ENCODE measurements at regions not wholly inside any gene's neighbourhood (a gene's known extent, or its start where the extent isn't known, plus 50 kb on each side); places are given as distances from the start of the nearest gene placed in this dataset.
"Not testable (repeated sequence)": the region's sequence is repeated elsewhere in the genome, so short reads cannot be mapped to it uniquely, and the experiment has no call there.

DNA sequence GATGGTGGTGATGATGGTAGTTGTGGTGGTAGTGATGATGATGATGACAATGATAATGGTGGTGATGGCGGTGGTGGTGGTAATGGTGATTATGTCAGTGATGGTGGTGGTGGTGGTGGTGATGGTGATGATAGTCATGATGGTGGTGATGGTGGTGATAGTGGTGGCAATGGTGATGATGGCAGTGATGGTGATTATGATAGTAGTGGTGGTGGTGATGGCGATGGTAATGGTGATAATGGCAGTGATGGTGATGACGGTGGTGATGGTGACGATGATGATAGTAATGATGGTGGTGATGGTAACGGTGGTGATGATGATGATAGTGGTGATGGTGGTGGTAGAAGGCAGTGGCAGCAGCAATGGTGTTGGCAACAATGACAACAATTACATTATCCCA, 55.3 kb downstream of the RBFOX3 start:
- no peak overlapping the region for H2BK15ac ChIP-seq (ENCODE audit: low read depth, low read length)
- peaks cover 5 to 14% of the 10 kb centered on the region in 2 experiments; a peak in 4 of 5 replicates for H3K9me3 Mint-ChIP-seq
- peaks cover 5 to 6% of the 10 kb centered on the region in 2 experiments for H3K4me1 Mint-ChIP-seq
- no peak overlapping the region for H3K4ac ChIP-seq (ENCODE audit: low read depth, low read length)
- peak overlapping the region; percentile 5 for H4K5ac ChIP-seq (ENCODE audit: insufficient read length, low read depth, low read length)
- no peak overlapping the region for H4K91ac ChIP-seq (ENCODE audit: insufficient read length, low read depth, low read length)
- no peak overlapping the region for H3K14ac ChIP-seq (ENCODE audit: insufficient read depth, low read length)
- no peak overlapping the region for H3K23ac ChIP-seq (ENCODE audit: insufficient read length, low read depth, low read length)
- H4K8ac ChIP-seq (replicated peaks; ENCODE audit: insufficient read length, low read depth, low read length): peak overlapping the region; percentile 3
- H2AK5ac ChIP-seq (ENCODE audit: insufficient read length, low read length): no peak overlapping the region
- H3K36me3 Mint-ChIP-seq (ENCODE audit: insufficient read depth in 1 of 3, low read depth in 3 of 3): peaks cover 0 to 5% (median 5%) of the 10 kb centered on the region in 3 experiments; a peak in 4 of 7 replicates
- no peak overlapping the region for H2BK5ac ChIP-seq (ENCODE audit: insufficient read length, low read length)
- H2BK120ac ChIP-seq (ENCODE audit: low read depth, low read length, poor library complexity, severe bottlenecking): no peak overlapping the region
- no peak overlapping the region for H3K9ac ChIP-seq (ENCODE audit: extremely low read depth, insufficient read length, low read length)
- peaks cover 7% of the 10 kb centered on the region for H3K27me3 Mint-ChIP-seq (ENCODE audit: low read depth)
- H2BK20ac ChIP-seq (ENCODE audit: low read depth, low read length, poor library complexity, severe bottlenecking): no peak overlapping the region
- H3K56ac ChIP-seq (ENCODE audit: insufficient read length, low read depth, low read length): no peak overlapping the region
- H3K4me3 Mint-ChIP-seq: no peak overlapping the region
- H3K23me2 ChIP-seq (ENCODE audit: insufficient read length, low read depth, low read length, poor library complexity, severe bottlenecking): no peaks in the 10 kb centered on the region
- H3K4me2 ChIP-seq (ENCODE audit: insufficient read depth, insufficient read length, low read length): no peak overlapping the region
- H3K79me1 ChIP-seq (ENCODE audit: insufficient read depth, low read depth, low read length, poor library complexity, severe bottlenecking): no peaks in the 10 kb centered on the region
- H3K18ac ChIP-seq (ENCODE audit: insufficient read length, low read depth, low read length): no peak overlapping the region
- DNase-seq: no peak
- peaks cover under 1% of the 10 kb centered on the region for H4K20me1 ChIP-seq (ENCODE audit: control insufficient read depth, insufficient read depth, insufficient read length)
- no peak overlapping the region for H3K27ac ChIP-seq (ENCODE audit: insufficient read length, low read depth, low read length)
- no peaks in the 10 kb centered on the region for H3K9me3 ChIP-seq (ENCODE audit: control insufficient read depth, low read depth, low read length)
- no CpG with 5 or more reads among the region's 5 CpGs for WGBS (ENCODE audit: extremely low coverage, insufficient read length, low lambda C conversion rate)
- TF ChIP-seq, protein P1, sequence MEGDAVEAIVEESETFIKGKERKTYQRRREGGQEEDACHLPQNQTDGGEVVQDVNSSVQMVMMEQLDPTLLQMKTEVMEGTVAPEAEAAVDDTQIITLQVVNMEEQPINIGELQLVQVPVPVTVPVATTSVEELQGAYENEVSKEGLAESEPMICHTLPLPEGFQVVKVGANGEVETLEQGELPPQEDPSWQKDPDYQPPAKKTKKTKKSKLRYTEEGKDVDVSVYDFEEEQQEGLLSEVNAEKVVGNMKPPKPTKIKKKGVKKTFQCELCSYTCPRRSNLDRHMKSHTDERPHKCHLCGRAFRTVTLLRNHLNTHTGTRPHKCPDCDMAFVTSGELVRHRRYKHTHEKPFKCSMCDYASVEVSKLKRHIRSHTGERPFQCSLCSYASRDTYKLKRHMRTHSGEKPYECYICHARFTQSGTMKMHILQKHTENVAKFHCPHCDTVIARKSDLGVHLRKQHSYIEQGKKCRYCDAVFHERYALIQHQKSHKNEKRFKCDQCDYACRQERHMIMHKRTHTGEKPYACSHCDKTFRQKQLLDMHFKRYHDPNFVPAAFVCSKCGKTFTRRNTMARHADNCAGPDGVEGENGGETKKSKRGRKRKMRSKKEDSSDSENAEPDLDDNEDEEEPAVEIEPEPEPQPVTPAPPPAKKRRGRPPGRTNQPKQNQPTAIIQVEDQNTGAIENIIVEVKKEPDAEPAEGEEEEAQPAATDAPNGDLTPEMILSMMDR (conservative IDR thresholded peaks at IDR 0.05): no peak
- no peaks in the 10 kb centered on the region for H3K27me3 ChIP-seq (ENCODE audit: insufficient read depth, low read length)
- no peaks in the 10 kb centered on the region for H3K79me2 ChIP-seq (ENCODE audit: insufficient read depth, low read length)
- H3K4me1 ChIP-seq (ENCODE audit: insufficient read depth, low read length): no peaks in the 10 kb centered on the region
- H3K27ac Mint-ChIP-seq: no peak overlapping the region
- H3T11ph ChIP-seq (ENCODE audit: low read length): no peak overlapping the region
- no peak overlapping the region for H2BK12ac ChIP-seq (ENCODE audit: insufficient read length, low read depth, low read length)
- no peak overlapping the region for H2AFZ ChIP-seq (ENCODE audit: low read length)

DNA sequence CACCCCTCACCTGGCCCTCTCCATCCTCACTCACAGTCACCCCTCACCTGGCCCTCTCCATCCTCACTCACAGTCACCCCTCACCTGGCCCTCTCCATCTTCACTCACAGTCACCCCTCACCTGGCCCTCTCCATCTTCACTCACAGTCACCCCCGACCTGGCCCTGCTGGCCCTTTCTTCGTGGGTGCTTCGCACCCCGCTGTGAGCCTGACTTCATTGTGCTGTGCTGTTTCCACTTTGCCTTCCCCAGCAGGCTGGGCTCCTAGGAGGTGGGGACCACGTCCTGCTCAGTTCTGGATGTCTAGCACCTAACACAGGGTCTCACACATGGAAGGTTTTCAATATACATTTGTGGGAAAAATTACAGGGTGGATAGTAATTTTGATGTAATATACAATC, 56.5 kb downstream of the RBFOX3 start:
- H3K4ac ChIP-seq (ENCODE audit: low read depth, low read length); H3T11ph ChIP-seq (ENCODE audit: low read length); H3K79me2 ChIP-seq (ENCODE audit: insufficient read depth, low read length); H3K9ac ChIP-seq (ENCODE audit: extremely low read depth, insufficient read length, low read length); H3K27ac ChIP-seq (ENCODE audit: insufficient read length, low read depth, low read length); H2AK5ac ChIP-seq (ENCODE audit: insufficient read length, low read length); H3K27me3 Mint-ChIP-seq (ENCODE audit: low read depth); H4K20me1 ChIP-seq (ENCODE audit: control insufficient read depth, insufficient read depth, insufficient read length); H2AFZ ChIP-seq (ENCODE audit: low read length); H2BK15ac ChIP-seq (ENCODE audit: low read depth, low read length); H3K23me2 ChIP-seq (ENCODE audit: insufficient read length, low read depth, low read length, poor library complexity, severe bottlenecking); H3K14ac ChIP-seq (ENCODE audit: insufficient read depth, low read length); H3K4me3 Mint-ChIP-seq; H4K8ac ChIP-seq (replicated peaks; ENCODE audit: insufficient read length, low read depth, low read length); H3K56ac ChIP-seq (ENCODE audit: insufficient read length, low read depth, low read length); DNase-seq; H3K79me1 ChIP-seq (ENCODE audit: insufficient read depth, low read depth, low read length, poor library complexity, severe bottlenecking); H3K4me2 ChIP-seq (ENCODE audit: insufficient read depth, insufficient read length, low read length); H2BK120ac ChIP-seq (ENCODE audit: low read depth, low read length, poor library complexity, severe bottlenecking); H3K27me3 ChIP-seq (ENCODE audit: insufficient read depth, low read length); H4K5ac ChIP-seq (ENCODE audit: insufficient read length, low read depth, low read length); H3K9me3 ChIP-seq (ENCODE audit: control insufficient read depth, low read depth, low read length); H3K36me3 Mint-ChIP-seq (ENCODE audit: insufficient read depth in 1 of 3, low read depth in 3 of 3); H2BK12ac ChIP-seq (ENCODE audit: insufficient read length, low read depth, low read length); H3K27ac Mint-ChIP-seq; H3K4me1 ChIP-seq (ENCODE audit: insufficient read depth, low read length); H2BK5ac ChIP-seq (ENCODE audit: insufficient read length, low read length); H4K91ac ChIP-seq (ENCODE audit: insufficient read length, low read depth, low read length); H3K23ac ChIP-seq (ENCODE audit: insufficient read length, low read depth, low read length); H2BK20ac ChIP-seq (ENCODE audit: low read depth, low read length, poor library complexity, severe bottlenecking); H3K18ac ChIP-seq (ENCODE audit: insufficient read length, low read depth, low read length): not testable (repeated sequence)
- peaks cover 13 to 15% of the 10 kb centered on the region in 2 experiments for H3K4me1 Mint-ChIP-seq
- H3K9me3 Mint-ChIP-seq: peaks cover 5 to 14% of the 10 kb centered on the region in 2 experiments; a peak in 4 of 5 replicates
- no CpG with 5 or more reads among the region's 5 CpGs for WGBS (ENCODE audit: extremely low coverage, insufficient read length, low lambda C conversion rate)

Data from H9 (cell line).